SK-N-MC (cell line): ENCODE measurements at regions not wholly inside any gene's neighbourhood (a gene's known extent, or its start where the extent isn't known, plus 50 kb on each side); places are given as distances from the start of the nearest gene placed in this dataset.

Experiments
- EZH2 ChIP-seq: fragments of 200-600 bp; sonication (generic); IDR thresholded peaks from one replicate; pipeline ENCODE4 v1.6.1; 2017; ENCODE audit warnings: antibody characterized with exemption
- FOXP2 ChIP-seq: optimal IDR thresholded peaks from 2 replicates; pipeline ENCODE3; 2011; ENCODE audit warnings: mild to moderate bottlenecking, moderate library complexity; ENCODE audit not compliant: insufficient read depth; ENCODE audit errors: extremely low read length, control extremely low read depth
- POLR2AphosphoS5 ChIP-seq: IDR thresholded peaks from 2 replicates; pipeline ENCODE4 v1.6.1; 2012; ENCODE audit warnings: mild to moderate bottlenecking, low read depth, low read length, borderline replicate concordance

DNA sequence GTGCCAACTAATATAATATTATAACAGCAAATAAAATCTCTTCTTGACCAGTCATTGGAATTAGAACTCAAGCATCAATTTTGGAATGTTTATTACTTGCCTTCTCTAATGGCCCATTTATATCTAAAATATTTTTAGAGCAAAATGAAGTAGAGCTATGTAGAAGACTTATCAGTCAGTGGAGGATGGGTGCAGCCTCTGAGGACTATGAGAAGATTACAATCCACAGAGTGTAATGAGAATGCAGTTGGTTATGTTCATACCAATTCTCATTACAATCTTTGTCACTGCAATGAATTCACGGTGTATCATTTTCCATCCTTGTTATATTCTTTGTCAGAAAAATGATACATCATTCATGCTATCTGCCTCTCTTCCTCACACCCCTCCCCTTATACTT lies 878.1 kb downstream of the CENPC start:
- TF ChIP-seq POLR2AphosphoS5 (no peak), EZH2 (no peak), FOXP2 (no peak)
